Uterus (tissue), 2 donors: ENCODE measurements at regions not wholly inside any gene's neighbourhood (a gene's known extent, or its start where the extent isn't known, plus 50 kb on each side); places are given as distances from the start of the nearest gene placed in this dataset.

Source experiments
- CTCF ChIP-seq, 4 experiments: fragments of 200-600 bp in 2 of 4; fragments of 450-650 bp in 2 of 4; sonication (generic) in 2 of 4; IDR thresholded peaks; one replicate each; pipeline ENCODE4 v1.5.1; 2016 to 2019; ENCODE audit warnings: antibody characterized with exemption in 4 of 4, mild to moderate bottlenecking in 2 of 4, moderate library complexity in 1 of 4
- POLR2A ChIP-seq, 2 donors: fragments of 450-650 bp; IDR thresholded peaks; one replicate each; pipeline ENCODE4 v1.6.1; 2016; ENCODE audit warnings: antibody characterized with exemption in 2 of 2, mild to moderate bottlenecking in 1 of 2, moderate library complexity in 1 of 2

GRCh38 chr14:98136012-98136789 lies 1135.8 kb downstream of the BCL11B start:
- TF ChIP-seq CTCF (IDR thresholded peaks at IDR 0.05) (no peak), POLR2A (IDR thresholded peaks at IDR 0.05) (no peak)
